ENCODE measurements at regions not wholly inside any gene's neighbourhood (a gene's known extent, or its start where the extent isn't known, plus 50 kb on each side); places are given as distances from the start of the nearest gene placed in this dataset.
"Not testable (repeated sequence)": the region's sequence is repeated elsewhere in the genome, so short reads cannot be mapped to it uniquely, and the experiment has no call there.

DNA sequence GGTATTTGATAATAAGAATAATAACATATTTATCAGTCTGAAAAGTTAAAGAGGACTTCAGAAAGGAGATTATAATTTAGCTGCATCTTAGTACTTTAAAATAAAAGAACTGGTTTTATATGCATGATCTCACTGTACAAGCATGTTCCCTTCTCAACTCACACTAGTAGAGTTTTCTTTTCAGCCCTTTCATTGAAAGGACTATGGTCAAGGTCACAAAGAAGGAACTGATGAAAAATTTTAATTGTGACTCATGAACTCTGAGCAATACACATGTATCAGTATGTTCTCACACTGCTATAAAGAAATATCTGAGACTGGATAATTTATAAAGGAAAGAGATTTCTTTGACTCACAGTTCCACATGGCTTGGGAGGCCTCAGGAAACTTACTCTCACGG, 73.7 kb upstream of the NDST4 start:
- DNase-seq, result no peak

DNA sequence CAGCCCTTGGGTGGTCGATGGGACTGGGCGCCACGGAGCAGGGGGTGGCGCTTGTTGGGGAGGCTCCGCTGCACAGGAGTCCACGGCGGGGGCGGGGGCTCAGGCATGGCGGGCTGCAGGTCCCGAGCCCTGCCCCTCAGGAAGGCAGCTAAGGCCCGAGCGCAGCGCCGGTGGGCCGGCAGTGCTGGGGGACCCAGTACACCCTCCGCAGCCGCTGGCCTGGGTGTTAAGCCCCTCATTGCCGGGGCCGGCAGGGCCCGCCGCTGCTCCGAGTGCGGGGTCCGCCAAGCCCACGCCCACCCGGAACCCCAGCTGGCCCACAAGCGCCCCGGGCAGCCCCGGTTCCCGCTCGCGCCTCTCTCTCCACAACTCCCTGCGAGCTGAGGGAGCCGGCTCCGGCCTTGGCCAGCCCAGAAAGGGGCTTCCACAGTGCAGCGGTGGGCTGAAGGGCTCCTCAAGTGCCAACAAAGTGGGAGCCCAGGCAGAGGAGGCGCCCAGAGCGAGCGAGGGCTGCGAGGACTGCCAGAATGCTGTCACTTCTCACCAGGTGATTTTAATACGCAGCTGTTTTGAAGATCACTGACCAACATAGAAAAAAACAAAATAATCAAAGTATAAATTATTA, 66.1 kb upstream of the NDST4 start:
- not testable (repeated sequence) for DNase-seq

DNA sequence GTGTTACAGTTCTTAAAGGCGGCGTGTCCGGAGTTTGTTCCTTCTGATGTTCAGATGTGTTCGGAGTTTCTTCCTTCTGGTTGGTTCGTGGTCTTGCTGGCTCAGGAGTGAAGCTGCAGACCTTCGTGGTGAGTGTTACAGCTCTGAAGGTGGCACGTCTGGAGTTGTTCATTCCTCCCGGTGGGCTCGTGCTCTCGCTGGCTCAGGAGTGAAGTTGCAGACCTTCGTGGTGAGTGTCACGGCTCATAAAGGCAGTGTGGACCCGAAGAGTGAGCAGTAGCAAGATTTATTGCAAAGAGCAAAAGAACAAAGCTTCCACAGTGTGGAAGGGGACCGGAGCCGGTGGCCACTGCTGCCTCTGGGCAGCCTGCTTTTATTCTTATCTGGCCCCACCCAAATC, 65.3 kb upstream of the NDST4 start:
- DNase-seq, result not testable (repeated sequence)

DNA sequence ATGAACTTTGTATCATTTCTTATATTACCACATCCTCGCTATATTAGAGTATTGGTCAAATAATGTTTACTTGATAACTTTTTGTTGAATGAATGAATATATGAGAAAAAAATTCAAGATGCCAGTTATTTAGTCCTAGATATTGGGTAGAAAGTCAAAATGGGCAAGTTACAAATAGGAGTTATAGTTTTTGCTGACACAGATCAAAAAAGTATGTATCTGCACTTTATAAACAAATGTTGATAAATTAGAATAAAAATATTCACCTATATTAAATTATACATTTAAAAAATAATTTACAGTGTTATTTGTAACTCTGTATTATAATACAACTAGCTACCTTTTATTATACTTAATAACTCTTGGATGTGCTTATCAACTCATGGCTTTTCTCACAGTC, 57.8 kb upstream of the NDST4 start:
- no peak for DNase-seq

DNA sequence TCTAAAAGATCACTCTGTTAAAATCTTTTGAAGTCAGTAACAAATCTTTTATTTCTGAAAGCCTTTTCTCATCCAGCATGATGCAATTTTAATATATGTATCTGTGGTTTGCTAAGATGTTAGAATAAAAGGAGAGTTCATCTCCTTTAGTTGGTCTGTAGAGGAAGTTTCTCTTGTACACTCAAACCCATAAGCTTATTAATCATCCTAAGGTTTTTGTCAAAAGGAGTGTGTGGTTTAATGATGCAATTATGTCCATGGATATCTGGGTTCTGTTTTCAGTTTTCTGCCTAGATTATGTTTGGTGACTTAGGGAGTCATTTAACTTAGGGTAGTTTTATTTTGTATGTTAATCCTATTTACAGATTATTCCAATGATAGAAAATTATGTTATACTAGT, 52.1 kb upstream of the NDST4 start:
- DNase-seq, result no peak

Measured in islet precursor cell (in vitro differentiated cells).